ENCODE measurements at regions not wholly inside any gene's neighbourhood (a gene's known extent, or its start where the extent isn't known, plus 50 kb on each side); places are given as distances from the start of the nearest gene placed in this dataset.

DNA sequence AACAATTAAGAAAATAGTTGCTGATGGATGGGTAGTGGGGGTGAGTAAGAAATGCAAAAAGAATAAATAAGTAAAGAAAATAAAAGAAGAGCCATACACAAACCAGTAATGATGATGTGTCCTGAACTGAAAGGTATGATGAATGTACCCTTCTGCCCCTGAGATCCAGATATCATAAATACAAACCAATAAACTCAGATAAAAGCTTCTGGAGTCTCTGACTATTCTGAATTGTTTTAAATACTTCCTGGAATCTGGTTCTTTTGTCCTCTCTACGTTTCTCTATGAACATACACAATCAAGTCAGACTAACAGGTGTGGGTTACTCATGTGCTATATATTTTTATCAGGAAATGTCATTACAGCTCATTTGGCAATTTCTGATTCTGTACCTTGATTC, 153.4 kb downstream of the PPP1R2C start:
- DNase-seq (ENCODE audit: low read depth in 2 of 2) = no peak

DNA sequence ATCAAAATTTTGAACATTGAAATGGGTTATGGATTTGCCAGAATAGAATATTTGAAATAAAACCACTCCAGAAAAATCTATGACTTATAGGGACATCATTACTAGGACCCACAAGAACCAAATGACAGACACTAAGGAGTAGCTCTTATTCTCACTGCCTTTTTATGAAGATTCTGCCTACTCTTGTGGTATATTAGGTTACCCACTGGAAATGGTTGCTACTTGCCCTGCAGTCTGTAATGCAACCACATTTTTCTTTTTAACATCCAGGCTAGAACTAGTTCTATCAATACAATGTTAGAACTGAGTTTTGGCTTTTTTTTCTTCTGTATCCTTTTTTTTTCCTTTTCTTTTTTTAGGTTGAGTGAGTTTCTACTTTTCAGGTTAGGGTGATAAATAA, 158.9 kb downstream of the PPP1R2C start:
- DNase-seq (ENCODE audit: low read depth in 2 of 2) = no peak

DNA sequence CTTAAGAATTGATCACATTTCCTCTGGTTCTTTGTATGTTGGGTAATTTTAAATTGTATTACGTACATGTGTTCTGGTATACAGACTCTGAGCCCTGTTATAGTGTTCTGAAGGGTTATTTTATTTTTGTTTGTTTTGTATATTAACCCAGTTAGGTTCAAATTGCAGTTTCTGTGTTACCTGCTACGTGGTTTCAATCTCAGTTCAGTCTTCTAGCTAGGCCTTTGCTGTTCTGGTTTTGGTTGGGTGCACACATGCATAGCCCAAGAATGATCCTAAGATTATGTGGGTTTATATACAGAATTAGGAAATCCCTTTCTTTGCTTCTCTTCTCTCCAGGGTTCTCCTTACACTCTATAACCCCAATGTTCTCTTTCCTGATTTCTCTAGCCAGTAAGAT, 161.0 kb downstream of the PPP1R2C start:
- DNase-seq (ENCODE audit: low read depth in 2 of 2) = no peak

DNA sequence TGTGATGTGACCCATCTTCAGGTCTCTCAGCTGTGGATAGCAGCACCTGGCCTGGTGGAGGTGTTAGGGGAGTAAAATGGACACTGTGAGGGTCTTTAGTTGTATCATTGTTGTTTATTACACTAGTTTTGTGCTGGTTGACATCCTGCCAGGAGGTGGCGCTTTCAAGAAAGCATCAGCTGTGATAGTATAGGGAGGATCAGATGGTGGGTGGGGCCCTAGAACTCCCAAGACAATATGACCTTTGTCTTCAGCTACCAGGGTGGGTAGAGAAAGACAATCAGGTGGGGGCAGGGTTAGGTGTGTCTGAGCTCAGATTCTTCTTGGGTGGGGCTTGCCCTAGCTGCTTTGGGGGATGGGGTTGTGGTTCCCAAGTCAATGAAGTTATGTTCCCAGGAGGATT, 162.8 kb downstream of the PPP1R2C start:
- DNase-seq (ENCODE audit: low read depth in 2 of 2) = peak in 1 of 2 donors; percentile 6

DNA sequence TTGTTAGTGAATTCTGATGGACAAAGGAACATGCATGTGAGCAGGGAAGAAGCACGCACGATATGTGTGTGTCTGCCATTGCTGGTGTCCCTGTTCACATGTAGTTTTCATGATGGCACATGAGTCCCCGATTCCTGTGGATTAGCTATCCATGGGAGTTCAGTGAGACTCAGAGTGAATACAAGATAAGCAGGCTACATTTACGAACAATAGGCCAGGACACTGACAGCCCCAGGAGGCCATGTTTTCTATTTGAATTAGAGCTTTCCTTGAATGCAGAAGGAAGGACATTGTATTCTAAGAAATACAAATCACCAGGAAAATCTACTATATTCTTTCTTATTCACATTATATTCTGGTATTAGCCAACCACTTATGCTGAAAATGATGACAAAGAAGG, 171.4 kb downstream of the PPP1R2C start:
- no peak for DNase-seq (ENCODE audit: low read depth in 2 of 2)

DNA sequence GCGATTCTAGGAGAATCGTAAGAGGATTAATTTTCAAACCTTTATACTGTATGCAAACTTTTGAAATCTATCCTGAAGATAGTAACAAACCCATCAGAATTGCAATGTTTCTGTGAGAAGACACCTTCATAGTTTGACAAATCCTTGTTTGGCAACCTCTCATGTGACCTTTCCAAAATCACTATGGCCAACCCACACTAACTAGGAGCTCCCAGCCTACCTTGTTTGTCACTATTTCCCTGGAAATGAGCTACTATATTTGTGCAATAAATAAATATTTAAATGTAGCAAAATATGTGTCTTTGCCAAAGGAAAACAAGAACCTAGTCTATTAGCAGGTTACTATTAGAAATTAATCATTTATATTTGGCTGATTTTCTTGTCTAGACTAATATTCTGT, 173.7 kb downstream of the PPP1R2C start:
- no peak for DNase-seq (ENCODE audit: low read depth in 2 of 2)

DNA sequence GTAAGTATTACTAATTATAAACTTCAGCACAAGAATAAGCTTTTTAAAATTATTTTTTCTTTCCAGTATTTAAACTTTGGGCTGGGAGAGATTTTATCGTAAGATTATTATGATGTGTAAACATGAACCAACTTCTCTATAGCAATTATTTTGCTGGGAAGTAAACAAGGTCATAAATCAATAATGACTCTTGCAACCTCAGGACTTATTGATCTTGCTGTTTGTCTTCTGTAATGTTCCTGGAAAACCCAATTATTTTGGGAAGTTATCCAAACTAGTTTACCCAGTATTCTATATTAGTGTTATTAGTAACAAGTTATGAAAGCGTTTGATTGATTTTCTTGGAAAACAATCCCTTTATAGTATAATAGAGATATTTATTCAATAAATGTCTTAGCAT, 174.9 kb downstream of the PPP1R2C start:
- no peak for DNase-seq (ENCODE audit: low read depth in 2 of 2)

DNA sequence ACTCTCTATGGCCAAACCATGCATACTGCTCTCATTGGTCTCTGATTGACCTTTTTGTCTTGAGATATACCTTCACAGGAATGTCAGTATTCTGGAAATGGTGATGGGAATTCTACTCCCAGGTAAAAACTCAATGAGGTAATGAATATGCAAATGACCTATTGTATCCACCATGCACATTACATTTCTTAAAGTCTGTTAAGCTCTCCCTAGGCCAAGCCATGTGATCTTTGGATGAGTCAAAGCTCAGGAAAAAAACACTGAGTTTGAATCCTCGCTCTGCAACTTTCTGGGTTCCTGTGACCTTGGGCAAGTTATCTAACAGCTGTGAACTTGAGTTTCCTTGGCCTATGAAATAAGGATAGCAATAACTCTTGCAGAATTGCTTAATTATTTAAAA, 175.4 kb downstream of the PPP1R2C start:
- no peak for DNase-seq (ENCODE audit: low read depth in 2 of 2)

DNA sequence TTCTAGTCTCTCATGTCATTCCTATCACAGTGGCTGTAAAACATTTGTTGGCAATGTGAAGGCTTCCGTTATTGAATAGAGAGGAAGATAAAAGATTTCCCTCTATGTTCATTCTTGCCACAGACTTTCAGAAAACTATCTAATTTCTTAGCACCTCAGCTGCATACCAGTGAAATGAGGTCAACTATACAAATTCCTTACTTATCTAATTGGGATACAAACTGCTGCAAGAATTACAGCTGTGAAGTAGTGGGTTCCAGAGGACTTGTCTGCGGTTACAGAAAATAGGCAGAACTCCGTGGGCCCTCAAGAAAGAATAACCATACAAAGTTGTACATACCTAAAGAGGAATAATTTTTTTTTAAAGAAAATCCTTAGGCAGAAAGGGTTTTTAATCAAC, 175.8 kb downstream of the PPP1R2C start:
- no peak for DNase-seq (ENCODE audit: low read depth in 2 of 2)

DNA sequence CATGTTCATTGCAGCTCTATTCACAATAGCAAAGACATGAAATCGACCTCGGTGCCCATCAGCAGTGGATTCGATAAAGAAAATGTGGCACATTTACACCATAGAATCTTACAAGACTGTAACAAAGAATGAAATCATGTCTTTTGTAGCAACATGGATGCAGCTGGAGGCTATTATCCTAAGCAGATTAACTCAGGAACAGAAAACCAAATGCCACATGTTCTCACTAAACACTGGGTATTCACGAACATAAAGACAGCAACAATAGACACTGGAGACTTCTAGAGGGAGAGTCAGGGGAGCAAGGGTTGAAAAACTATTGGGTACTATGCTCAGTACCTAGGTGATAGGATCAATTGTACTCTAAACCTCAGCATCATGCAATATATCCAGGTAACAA, 180.5 kb downstream of the PPP1R2C start:
- no peak for DNase-seq (ENCODE audit: low read depth in 2 of 2)

DNA sequence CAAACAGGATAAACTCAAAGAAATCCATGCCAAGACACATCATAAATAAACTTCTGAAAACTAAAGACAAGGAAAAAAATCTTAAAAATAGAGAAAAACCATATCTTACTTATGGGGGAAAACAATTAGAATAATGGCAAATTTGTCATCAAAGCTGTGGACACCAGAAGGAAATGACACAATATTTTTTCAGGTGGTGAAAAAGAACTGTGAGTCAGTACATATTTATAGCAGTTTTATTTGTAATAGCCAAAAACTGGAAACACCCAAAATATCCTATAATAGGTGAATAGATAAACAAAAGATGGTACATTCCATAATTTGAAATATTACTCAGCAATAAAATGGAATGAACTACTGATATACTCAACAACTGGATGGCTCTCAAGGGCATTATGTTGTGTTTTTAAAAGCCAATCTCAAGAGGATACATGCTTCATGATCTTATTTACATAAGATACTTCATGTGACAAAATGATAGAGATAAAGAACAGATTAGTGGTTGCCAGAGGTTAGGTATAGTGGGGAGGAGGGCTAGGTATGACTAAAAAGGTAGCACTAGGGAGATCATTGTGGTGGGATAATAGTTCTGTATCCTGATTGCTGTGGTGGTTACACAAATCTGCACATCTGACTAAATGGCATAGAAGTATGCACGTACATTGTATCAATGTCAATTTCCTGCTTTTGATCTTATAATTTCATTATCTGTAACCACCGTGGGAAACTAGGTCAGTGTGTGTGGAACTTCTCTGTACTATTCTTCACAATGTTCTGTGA, 191.9 kb downstream of the PPP1R2C start:
- DNase-seq (ENCODE audit: low read depth in 2 of 2) = no peak

DNA sequence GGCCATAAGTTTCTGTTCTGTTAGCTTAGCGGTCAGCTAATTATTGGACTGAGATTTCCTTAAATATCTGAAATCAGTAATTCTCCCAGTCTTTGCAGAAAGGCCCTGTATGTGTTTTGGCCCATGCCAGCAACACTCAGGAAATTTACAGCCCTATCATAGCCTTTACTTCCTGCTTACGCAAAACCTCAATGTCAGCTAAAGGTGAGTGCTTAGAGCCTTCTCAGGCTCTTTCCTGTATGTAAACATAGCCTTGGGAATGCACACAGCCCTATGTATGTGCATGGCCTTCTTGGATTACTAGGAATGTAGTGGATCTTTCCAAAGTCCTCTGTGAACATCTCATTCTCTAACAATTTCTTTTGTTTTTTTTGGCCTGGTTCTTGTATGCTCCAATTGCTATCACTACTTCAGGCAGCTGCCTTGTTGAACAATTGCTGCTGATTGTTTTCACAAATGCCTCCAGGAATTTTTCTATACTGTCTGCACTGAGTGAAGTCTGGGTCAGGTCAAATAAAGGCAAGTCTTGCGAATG, 200.0 kb downstream of the PPP1R2C start:
- DNase-seq (ENCODE audit: low read depth in 2 of 2) = no peak

DNA sequence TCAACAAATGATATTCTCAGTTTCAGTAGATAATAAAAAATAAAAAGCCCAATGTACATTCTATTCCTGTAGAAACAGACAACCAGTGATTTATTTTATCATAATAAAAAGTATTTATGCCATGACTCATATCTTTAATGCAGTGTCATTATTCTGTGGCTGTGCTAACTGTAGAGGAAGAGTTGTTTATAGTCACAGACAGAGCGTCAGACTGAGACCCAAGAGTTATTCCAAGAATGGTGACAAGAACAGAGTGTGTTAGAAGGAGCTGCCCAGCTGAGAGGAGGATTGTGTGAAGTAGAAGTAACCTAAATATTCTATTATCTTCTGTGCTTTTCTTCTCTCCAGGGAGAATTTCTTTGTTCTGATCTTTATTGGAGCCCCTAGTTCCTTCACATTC, 210.7 kb downstream of the PPP1R2C start:
- DNase-seq (ENCODE audit: low read depth in 2 of 2) = no peak

DNA sequence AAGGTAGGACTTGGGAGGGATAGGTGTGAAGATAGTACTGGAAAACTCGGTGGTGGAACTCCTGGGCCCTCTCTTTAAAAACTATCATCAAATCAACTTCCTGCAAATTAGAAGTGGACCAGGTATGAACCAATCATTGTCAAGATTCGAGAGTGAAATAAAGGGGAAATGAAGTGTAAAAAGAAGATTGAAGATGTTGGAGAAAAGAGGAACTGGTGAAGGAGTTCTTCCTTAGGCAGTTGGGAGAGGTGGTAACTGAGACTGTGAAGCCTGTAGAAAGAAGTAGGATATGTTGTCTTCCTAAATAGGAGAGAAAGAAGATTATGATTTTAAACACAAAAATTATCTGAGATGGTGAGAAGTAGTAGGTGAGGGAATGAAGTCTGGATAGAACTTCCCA, 212.2 kb downstream of the PPP1R2C start:
- DNase-seq (ENCODE audit: low read depth in 2 of 2) = no peak

DNA sequence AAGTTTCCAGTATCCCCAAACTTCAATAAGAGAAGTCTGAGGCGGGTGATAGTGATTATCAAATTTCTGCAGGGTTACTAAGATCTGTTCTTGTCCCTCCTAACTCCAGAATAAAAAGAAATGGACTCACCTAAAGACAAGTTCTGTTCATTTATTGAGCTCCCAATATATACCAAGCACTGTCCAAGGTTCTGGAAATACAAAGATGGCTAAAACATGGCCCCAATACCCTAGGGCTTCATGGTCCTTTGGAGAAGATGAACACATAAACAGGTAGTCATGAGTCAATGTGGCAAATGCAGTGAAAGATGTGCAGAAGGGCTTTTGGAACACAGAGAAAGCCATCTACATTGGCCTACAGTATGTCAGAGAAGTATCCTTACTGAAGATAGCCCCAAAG, 231.2 kb downstream of the PPP1R2C start:
- DNase-seq (ENCODE audit: low read depth in 2 of 2) = no peak

DNA sequence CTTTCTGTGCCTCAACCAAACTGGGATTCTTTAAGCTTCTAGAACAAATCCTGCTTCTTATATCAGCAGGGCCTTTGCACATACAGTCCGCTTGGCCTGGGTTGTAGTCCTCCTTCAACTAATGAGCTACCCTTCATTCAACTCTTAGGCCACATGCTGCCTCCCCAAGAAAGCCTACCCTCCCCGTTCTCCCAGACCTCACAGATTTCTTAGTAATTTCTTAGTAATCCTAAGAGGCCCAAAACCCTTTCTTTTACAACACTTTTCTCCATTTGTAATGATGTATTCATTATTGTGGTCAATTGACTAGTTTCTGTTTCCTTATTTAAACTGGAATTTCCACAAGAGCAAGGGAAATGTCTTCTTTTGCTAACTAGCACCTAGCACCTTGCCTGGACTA, 233.1 kb downstream of the PPP1R2C start:
- no peak for DNase-seq (ENCODE audit: low read depth in 2 of 2)

DNA sequence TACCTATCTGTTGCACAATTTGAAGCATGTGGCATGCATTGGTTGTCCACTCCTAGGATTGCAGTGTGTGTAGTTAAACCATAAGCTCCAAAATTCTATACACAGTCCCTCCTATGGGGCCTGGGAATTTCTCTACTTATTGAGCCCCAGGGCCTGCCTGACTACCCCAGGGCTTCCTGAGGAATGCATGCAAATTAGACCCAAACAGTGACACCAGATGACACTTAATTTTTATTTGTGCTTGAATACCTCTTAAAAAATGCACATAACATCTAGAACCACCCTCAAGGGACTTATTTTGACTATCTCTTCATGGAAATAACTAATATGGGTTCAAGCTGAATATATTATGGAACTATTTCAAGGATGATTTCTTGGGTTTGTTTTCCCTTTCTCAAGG, 236.4 kb downstream of the PPP1R2C start:
- no peak for DNase-seq (ENCODE audit: low read depth in 2 of 2)

DNA sequence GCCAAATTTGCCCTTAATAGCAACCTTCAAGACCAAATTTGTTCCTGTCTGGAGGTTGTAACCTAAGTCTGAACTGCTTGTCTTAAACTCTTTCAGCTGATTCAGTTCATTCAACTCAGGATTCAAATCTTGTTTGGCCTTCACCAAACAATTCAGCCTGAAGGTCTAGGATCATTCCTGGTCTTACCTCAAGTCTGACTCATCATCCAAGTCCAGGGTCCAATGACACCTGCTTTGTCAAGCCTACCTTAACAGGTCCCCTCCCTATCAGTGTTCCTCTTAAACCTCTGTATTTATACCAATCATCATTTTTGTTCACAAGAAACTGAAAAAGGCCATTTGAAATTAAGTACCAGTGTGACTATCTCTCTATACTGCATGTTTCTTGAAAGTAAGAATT, 237.8 kb downstream of the PPP1R2C start:
- DNase-seq (ENCODE audit: low read depth in 2 of 2) = no peak

DNA sequence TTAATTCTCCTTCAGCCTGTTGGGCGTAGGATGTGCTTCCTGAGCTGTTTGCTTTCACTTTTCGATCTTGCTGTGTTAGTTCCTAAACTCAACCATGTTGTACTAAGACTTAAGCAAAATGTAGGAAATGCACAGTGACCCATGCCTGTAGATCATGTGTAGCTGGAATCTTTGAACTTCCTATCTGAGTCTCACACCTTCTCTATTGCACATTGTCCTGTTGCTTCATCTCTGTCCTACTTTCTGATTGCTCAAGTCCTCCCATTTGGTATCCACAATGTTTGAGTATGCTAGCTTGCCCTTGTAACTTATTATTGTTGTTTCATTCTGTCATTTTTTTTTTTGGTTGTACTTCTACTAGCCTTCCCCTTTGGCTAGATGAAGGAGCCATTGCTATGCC, 239.6 kb downstream of the PPP1R2C start:
- no peak for DNase-seq (ENCODE audit: low read depth in 2 of 2)

DNA sequence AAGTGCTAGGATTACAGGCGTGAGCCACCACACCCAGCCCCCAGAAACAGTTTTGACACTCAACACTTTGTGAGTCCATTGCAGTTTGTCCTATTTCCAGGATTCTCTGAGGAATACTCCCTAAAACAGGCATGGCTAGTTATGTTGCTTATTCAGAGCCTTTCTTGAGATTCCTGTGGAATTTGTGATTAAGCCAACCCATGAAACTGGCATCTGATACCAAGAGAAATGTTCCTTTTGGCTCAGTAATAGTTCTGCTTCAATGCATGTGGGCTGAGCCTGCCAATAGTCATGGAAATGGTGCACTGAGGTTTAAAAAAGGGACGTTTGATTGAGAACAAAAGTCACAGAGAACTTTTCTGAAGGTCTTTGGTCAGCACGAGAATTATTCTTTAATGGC, 241.7 kb downstream of the PPP1R2C start:
- no peak for DNase-seq (ENCODE audit: low read depth in 2 of 2)

DNA sequence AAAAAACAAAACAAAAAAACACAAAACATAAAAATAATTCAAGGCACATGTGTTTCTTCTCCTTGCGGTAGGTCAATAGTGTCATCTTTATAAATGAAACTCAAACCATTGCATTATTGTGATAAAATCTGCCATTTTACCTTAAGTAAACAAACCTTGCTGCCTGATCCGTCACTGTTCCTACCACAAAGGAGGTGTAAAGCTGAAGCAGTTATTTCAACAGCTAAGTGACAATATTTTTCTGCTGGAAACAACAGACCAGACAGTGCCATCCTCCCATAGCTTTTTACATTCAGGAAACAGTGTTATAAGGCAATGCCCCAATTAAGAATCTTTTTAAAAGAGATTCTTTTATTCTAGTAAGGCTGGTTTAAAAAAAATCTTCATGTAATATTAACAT, 242.7 kb downstream of the PPP1R2C start:
- DNase-seq (ENCODE audit: low read depth in 2 of 2) = no peak

DNA sequence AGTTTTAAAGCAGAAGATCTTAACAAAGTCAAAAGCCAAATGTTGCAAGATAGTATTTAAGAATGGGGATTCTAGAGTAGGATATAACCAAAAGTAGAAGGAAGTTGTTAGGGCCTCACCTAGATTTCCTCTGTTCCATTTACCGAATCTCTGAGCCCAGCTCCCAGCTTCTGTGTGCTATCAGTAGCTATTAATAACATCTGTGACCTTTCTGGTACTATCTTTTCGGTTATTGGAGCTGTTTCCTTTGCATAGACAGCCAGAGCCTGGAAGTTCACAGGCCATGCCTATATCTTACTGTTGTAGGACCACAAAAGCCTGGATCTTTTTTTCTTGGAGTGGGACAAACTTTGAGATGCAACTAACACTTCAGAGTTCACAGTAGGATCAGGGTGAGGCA, 244.2 kb downstream of the PPP1R2C start:
- no peak for DNase-seq (ENCODE audit: low read depth in 2 of 2)

DNA sequence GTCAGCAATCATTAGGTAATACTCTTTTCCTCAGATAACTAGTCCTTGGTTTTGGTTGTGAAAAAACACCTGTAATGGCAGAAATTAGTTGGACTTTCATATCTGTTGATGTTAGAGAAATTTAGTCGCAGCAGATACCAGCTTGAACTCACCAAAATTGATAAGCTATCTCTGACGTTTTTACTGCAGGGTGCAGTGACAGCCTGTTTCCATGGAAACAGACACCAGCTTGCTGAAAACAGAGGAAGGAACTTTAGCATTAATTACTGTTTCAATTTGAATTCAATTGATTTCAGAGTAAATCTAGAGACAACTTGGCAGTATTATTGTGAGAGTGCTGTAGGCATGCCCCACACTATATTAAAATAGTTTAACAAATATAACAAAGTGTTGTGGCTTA, 246.5 kb downstream of the PPP1R2C start:
- DNase-seq (ENCODE audit: low read depth in 2 of 2) = no peak

DNA sequence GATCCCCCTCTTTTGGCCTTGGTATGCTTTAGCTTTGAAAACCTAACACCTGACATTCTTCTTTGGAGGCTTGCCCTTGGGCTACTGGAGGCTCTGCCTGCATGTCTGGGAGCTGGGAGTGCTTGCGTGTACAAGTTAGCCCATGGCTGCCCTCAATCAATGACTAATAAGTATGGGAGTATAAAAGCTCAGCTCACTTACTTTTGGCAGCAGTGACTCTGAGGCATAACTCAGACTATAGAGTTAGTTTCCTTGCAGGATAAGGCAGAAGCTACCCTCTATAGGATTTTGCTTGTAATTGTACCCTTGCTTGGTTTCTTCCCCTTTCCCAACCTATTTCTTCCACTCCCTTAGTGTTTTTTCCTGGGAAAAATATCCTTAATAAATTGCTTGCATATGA, 247.9 kb downstream of the PPP1R2C start:
- no peak for DNase-seq (ENCODE audit: low read depth in 2 of 2)

Measured in stimulated activated CD4-positive, alpha-beta T cell treated with anti-CD3 and anti-CD28 coated beads, Interleukin-15, amount 100 ng/mL, for 48 hours (primary cell).